ENCODE measurements at regions not wholly inside any gene's neighbourhood (a gene's known extent, or its start where the extent isn't known, plus 50 kb on each side); places are given as distances from the start of the nearest gene placed in this dataset.

- no CpG with 5 or more reads among the region's 6 CpGs for WGBS (ENCODE audit: insufficient coverage, insufficient read length)
- no peaks in the 10 kb centered on the region for H3K4me1 ChIP-seq (ENCODE audit: control insufficient read depth, insufficient read depth, low read length)
- H3K4me3 ChIP-seq (ENCODE audit: low read length), result no peak overlapping the region
- H3K9me3 ChIP-seq (ENCODE audit: control insufficient read depth, insufficient read depth, low read length), result no peaks in the 10 kb centered on the region
- H3K36me3 ChIP-seq (ENCODE audit: control insufficient read depth, insufficient read depth, low read length), result no peaks in the 10 kb centered on the region
- DNase-seq (ENCODE audit: low read depth, low spot score), result no peak
- no peak overlapping the region for H3K27ac ChIP-seq (ENCODE audit: low read length)
- H3K27me3 ChIP-seq (ENCODE audit: control insufficient read depth, insufficient read depth, low read length), result no peaks in the 10 kb centered on the region
These were observed 401.3 kb upstream of the CFAP20DC start for GRCh38 chr3:59450946-59451763.

- Histone ChIP-seq H3K4me3 (ENCODE audit: low read length) (no peak overlapping the region), H3K27me3 (ENCODE audit: control insufficient read depth, insufficient read depth, low read length) (no peaks in the 10 kb centered on the region; the same call in 1 of the 2 replicates), H3K36me3 (ENCODE audit: control insufficient read depth, insufficient read depth, low read length) (no peaks in the 10 kb centered on the region), H3K9me3 (ENCODE audit: control insufficient read depth, insufficient read depth, low read length) (no peaks in the 10 kb centered on the region), H3K4me1 (ENCODE audit: control insufficient read depth, insufficient read depth, low read length) (no peaks in the 10 kb centered on the region), H3K27ac (ENCODE audit: low read length) (no peak overlapping the region)
- no CpG with 5 or more reads among the region's 5 CpGs for WGBS (ENCODE audit: insufficient coverage, insufficient read length)
- DNase-seq (ENCODE audit: low read depth, low spot score), result no peak
These were observed 400.6 kb upstream of the CFAP20DC start for GRCh38 chr3:59450437-59450836.

- H3K4me3 ChIP-seq (ENCODE audit: low read length), result no peak overlapping the region
- no peak overlapping the region for H3K27ac ChIP-seq (ENCODE audit: low read length)
- no peaks in the 10 kb centered on the region for H3K9me3 ChIP-seq (ENCODE audit: control insufficient read depth, insufficient read depth, low read length)
- H3K36me3 ChIP-seq (ENCODE audit: control insufficient read depth, insufficient read depth, low read length), result no peaks in the 10 kb centered on the region
- DNase-seq (ENCODE audit: low read depth, low spot score), result no peak
- H3K4me1 ChIP-seq (ENCODE audit: control insufficient read depth, insufficient read depth, low read length), result no peaks in the 10 kb centered on the region
- whole genome bisulfite sequencing (ENCODE audit: insufficient coverage, insufficient read length), result no CpG with 5 or more reads among the region's 6 CpGs
- H3K27me3 ChIP-seq (ENCODE audit: control insufficient read depth, insufficient read depth, low read length), result peaks cover 14% of the 10 kb centered on the region
These were observed 397.1 kb upstream of the CFAP20DC start for GRCh38 chr3:59446775-59447465.

GRCh38 chr3:59444676-59445075 is 394.9 kb upstream of the CFAP20DC start:
- Histone ChIP-seq H3K4me3 (ENCODE audit: low read length) (no peak overlapping the region), H3K27me3 (ENCODE audit: control insufficient read depth, insufficient read depth, low read length) (peaks cover 25% of the 10 kb centered on the region), H3K27ac (ENCODE audit: low read length) (no peak overlapping the region), H3K9me3 (ENCODE audit: control insufficient read depth, insufficient read depth, low read length) (no peaks in the 10 kb centered on the region), H3K36me3 (ENCODE audit: control insufficient read depth, insufficient read depth, low read length) (no peaks in the 10 kb centered on the region), H3K4me1 (ENCODE audit: control insufficient read depth, insufficient read depth, low read length) (no peaks in the 10 kb centered on the region)
- DNase-seq (ENCODE audit: low read depth, low spot score), result no peak
- no CpG with 5 or more reads among the region's 2 CpGs for WGBS (ENCODE audit: insufficient coverage, insufficient read length)

GRCh38 chr3:59444294-59444671 is 394.5 kb upstream of the CFAP20DC start:
- Histone ChIP-seq H3K4me1 (ENCODE audit: control insufficient read depth, insufficient read depth, low read length) (no peaks in the 10 kb centered on the region), H3K36me3 (ENCODE audit: control insufficient read depth, insufficient read depth, low read length) (no peaks in the 10 kb centered on the region), H3K4me3 (ENCODE audit: low read length) (no peak overlapping the region), H3K27me3 (ENCODE audit: control insufficient read depth, insufficient read depth, low read length) (peaks cover 29% of the 10 kb centered on the region), H3K9me3 (ENCODE audit: control insufficient read depth, insufficient read depth, low read length) (no peaks in the 10 kb centered on the region), H3K27ac (ENCODE audit: low read length) (no peak overlapping the region)
- no CpG with 5 or more reads among the region's 1 CpG for whole genome bisulfite sequencing (ENCODE audit: insufficient coverage, insufficient read length)
- DNase-seq (ENCODE audit: low read depth, low spot score), result no peak

- Histone ChIP-seq H3K27me3 (ENCODE audit: control insufficient read depth, insufficient read depth, low read length) (peaks cover 34% of the 10 kb centered on the region), H3K27ac (ENCODE audit: low read length) (no peak overlapping the region), H3K9me3 (ENCODE audit: control insufficient read depth, insufficient read depth, low read length) (no peaks in the 10 kb centered on the region), H3K36me3 (ENCODE audit: control insufficient read depth, insufficient read depth, low read length) (no peaks in the 10 kb centered on the region), H3K4me1 (ENCODE audit: control insufficient read depth, insufficient read depth, low read length) (no peaks in the 10 kb centered on the region), H3K4me3 (ENCODE audit: low read length) (no peak overlapping the region)
- WGBS (ENCODE audit: insufficient coverage, insufficient read length), result no CpG with 5 or more reads among the region's 6 CpGs
- DNase-seq (ENCODE audit: low read depth, low spot score), result no peak
These were observed 393.9 kb upstream of the CFAP20DC start for GRCh38 chr3:59443618-59444293.

GRCh38 chr3:59442046-59442445 is 392.2 kb upstream of the CFAP20DC start:
- Histone ChIP-seq H3K27me3 (ENCODE audit: control insufficient read depth, insufficient read depth, low read length) (peaks cover 41% of the 10 kb centered on the region), H3K4me3 (ENCODE audit: low read length) (no peak overlapping the region), H3K36me3 (ENCODE audit: control insufficient read depth, insufficient read depth, low read length) (no peaks in the 10 kb centered on the region), H3K4me1 (ENCODE audit: control insufficient read depth, insufficient read depth, low read length) (no peaks in the 10 kb centered on the region), H3K9me3 (ENCODE audit: control insufficient read depth, insufficient read depth, low read length) (no peaks in the 10 kb centered on the region), H3K27ac (ENCODE audit: low read length) (no peak overlapping the region)
- DNase-seq (ENCODE audit: low read depth, low spot score), result no peak
- WGBS (ENCODE audit: insufficient coverage, insufficient read length), result no CpG with 5 or more reads among the region's 6 CpGs

- WGBS (ENCODE audit: insufficient coverage, insufficient read length), result no CpG with 5 or more reads among the region's 5 CpGs
- H3K4me3 ChIP-seq (ENCODE audit: low read length), result no peak overlapping the region
- no peaks in the 10 kb centered on the region for H3K4me1 ChIP-seq (ENCODE audit: control insufficient read depth, insufficient read depth, low read length)
- no peaks in the 10 kb centered on the region for H3K36me3 ChIP-seq (ENCODE audit: control insufficient read depth, insufficient read depth, low read length)
- no peaks in the 10 kb centered on the region for H3K9me3 ChIP-seq (ENCODE audit: control insufficient read depth, insufficient read depth, low read length)
- DNase-seq (ENCODE audit: low read depth, low spot score), result no peak
- H3K27ac ChIP-seq (ENCODE audit: low read length), result no peak overlapping the region
- H3K27me3 ChIP-seq (ENCODE audit: control insufficient read depth, insufficient read depth, low read length), result peaks cover 42% of the 10 kb centered on the region
These were observed 390.6 kb upstream of the CFAP20DC start for GRCh38 chr3:59440285-59441028.

- Histone ChIP-seq H3K4me3 (ENCODE audit: low read length) (no peak overlapping the region), H3K9me3 (ENCODE audit: control insufficient read depth, insufficient read depth, low read length) (no peaks in the 10 kb centered on the region), H3K27ac (ENCODE audit: low read length) (no peak overlapping the region), H3K4me1 (ENCODE audit: control insufficient read depth, insufficient read depth, low read length) (no peaks in the 10 kb centered on the region), H3K27me3 (ENCODE audit: control insufficient read depth, insufficient read depth, low read length) (peaks cover 37% of the 10 kb centered on the region), H3K36me3 (ENCODE audit: control insufficient read depth, insufficient read depth, low read length) (no peaks in the 10 kb centered on the region)
- WGBS (ENCODE audit: insufficient coverage, insufficient read length), result no CpG with 5 or more reads among the region's 5 CpGs
- no peak for DNase-seq (ENCODE audit: low read depth, low spot score)
These were observed 388.7 kb upstream of the CFAP20DC start for GRCh38 chr3:59438492-59438891.

Measured in iPS DF 6.9 (cell line).